Umbilical cord (tissue), 1 donor: ENCODE measurements at regions not wholly inside any gene's neighbourhood (a gene's known extent, or its start where the extent isn't known, plus 50 kb on each side); places are given as distances from the start of the nearest gene placed in this dataset.
"Not testable (repeated sequence)": the region's sequence is repeated elsewhere in the genome, so short reads cannot be mapped to it uniquely, and the experiment has no call there.

ENCODE experiments used
- DNase-seq: peaks from one replicate; pipeline ENCODE4 v3.0.0-alpha.2; 2015; ENCODE audit warnings: low spot score

GRCh38 chr6:2611092-2611491 is 139.6 kb downstream of the MYLK4 start:
- DNase-seq: no peak

DNA sequence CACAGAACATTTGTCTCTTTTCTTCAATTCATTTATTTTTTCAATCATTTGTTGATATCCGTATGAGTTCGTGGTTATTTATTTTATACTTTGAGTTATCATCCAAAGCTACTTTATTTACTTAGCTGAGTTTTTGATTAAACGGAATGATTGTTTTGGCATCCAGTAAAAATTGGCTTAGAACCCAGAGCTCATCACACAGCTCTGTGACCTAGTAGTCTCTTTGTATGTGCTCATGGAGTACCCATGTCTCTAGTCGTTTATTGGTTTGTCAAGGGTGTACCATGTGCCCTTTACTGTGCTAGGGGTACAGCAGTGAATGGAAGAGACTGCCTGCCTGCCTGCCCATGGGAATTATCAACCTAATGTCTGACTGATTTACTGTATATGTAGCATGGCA is 142.2 kb downstream of the MYLK4 start:
- DNase-seq: no peak

GRCh38 chr6:2600363-2600762 is 150.4 kb downstream of the MYLK4 start:
- no peak for DNase-seq

DNA sequence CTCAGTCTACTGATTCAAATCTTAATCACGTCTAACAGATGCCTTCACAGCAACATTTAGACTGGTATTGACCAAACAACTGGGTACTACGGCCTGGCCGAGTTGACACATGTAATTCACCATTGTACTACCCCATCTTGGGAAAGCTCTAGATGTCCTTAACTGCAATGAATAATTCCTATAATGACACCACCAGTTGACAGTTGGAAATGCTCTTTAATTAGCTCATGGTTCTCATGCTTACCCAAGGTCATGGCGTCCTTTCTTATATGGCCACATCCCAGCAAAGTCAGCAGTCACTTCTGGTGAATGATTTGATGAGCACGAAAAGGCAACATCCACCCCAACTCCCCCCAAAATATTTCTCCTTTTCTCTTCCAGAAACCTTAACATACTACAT is 150.9 kb downstream of the MYLK4 start:
- DNase-seq: no peak

DNA sequence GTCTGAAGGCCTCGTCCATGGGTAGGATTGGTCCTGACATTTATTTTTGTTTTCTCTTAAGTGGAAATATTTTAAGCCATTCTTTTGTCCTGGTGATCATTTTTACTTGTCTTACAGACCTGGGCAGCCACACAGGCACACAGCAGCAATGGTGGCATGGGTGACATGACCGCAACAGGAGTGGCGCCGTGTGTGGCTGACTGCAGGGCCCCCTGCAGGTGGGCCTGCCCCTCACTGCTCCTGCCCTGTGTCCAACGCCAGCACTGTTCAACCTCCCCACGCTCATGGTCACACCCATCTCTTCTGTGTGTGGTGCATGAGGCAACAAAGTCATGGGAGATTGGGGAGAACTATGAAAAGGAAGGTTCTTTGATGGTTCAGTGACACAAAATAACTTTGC is 151.9 kb downstream of the MYLK4 start:
- no peak for DNase-seq

GRCh38 chr6:2597991-2598390 is 152.7 kb downstream of the MYLK4 start:
- DNase-seq: no peak

DNA sequence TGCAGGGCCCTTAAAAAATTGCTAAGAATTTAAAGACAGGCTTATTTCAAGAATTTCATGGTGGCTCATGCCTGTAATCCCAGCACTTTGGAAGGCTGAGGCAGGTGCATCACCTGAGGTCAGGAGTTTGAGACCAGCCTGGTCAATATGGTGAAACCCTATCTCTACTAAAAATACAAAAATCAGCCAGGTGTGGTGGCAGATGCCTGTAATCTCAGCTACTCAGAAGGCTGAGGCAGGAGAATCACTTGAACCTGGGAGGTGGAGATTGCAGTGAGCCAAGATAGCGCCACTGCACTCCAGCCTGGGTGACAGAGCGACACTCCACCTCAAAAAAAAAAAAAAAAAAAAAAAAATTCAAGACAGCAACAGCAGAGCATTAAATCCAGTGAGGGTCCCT is 153.3 kb downstream of the MYLK4 start:
- not testable (repeated sequence) for DNase-seq

DNA sequence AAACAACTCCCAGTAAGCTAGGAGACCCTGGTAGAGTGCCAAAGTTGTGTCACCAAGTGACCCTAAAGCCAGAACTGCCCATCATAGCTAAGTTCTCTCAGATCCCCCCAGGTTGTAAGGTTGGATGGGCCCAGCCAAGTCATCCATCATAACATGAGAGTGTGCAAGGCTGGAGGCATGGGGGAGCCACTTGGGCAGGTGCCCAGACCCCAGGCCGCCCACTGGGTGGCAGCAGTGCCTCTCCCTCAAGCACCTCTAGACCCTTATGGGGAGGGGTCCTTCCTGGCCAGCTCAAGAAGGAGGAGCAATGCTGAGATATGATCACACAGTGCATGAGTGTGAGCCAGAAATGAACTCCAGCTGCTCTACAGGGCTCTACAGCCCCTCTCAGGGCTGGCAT is 154.5 kb downstream of the MYLK4 start:
- DNase-seq: no peak

GRCh38 chr6:2594868-2595267 is 155.9 kb downstream of the MYLK4 start:
- DNase-seq: no peak

DNA sequence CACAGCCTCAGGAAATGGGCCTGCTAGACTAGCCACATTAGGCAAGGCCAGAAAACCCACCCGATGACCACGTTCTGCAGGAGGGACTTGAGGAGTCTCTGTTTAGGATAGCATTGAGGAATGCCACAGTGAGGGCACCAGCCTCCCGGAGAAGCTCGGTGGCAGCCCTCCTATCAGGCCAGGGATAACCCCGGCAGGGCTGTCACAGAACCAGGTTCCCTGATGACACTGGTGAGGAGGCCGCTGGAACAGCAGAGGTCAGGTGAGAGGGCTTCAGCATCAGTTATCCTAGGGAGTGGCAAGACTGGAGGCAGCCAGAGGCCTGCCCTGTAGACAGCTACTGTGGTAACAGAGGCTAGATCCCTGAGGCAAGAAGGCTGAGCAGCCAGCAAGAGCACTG is 157.6 kb downstream of the MYLK4 start:
- no peak for DNase-seq

- no peak for DNase-seq
Measured at GRCh38 chr6:2589171-2589661, 161.5 kb downstream of the MYLK4 start.

DNA sequence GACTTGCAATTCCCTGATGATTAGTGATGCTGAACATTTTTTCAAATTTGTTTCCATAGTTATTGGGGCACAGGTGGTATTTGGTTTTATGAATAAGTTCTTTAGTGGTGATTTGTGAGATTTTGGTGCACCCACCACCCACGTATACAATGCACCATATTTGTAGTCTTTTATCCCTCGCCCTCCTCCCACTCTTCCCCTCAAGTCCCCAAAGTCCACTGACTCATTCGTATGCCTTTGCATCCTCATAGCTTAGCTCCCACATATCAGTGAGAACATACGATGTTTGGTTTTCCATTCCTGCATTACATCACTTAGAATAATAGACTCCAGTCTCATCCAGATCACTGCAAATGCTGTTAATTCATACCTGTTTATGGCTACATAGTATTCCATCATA is 167.3 kb downstream of the MYLK4 start:
- no peak for DNase-seq

GRCh38 chr6:2582268-2582667 is 168.5 kb downstream of the MYLK4 start:
- DNase-seq: no peak

DNA sequence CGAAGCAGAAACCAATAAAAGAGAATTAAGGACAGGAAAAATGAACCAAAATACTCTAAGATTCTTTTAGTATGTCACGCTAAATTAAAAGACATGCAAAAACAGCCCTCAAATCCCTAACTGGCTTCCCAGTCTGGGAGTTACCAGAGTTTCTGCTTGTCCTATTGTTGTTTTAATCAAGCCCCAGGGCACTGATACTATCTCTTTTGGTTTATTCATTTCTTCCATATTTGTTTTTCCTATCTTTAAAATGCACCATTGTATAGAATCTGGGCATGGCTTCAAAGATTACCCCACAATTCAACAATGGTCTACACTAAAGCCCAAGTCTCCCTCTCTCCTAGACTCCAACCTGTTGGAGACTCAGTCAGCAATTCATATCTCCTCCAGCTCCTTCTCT is 169.1 kb downstream of the MYLK4 start:
- no peak for DNase-seq

- DNase-seq: no peak
Measured at GRCh38 chr6:2581011-2581410, 169.7 kb downstream of the MYLK4 start.

DNA sequence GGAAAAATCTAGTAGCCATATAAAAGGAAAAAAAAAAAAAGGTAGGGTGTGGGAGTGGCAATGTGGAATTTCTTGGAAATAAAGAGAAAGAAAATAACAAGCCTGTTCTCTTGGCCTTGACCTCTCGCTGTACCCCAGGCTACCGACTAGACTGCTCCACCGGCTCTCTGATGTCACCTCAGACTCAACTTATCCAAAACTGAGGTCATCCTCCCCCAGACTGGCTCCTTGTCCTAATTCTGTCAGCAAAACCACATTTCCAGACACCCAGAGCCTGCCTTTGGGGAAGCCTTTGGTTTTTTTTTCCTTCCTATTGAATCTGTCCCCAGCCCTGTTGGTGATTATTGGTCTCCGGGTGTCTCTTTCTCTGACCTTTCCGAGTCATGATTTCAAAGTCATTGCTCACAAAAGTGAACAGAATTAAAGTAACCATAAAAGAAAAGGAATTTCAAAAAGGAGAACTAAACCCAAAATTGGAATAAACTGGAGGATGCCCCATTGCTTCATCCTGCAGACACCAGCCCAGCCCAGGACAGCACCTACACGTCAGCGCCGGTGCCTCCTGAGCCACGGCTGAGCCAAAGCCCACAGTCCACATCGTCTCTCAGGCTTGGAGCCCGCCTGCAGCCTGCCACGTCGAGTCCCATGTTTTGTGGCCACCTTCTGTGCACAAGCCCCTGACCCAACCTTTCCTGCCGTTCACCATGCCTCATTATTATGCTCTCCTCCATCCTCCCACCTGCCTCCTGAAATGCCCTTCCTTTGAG is 170.7 kb downstream of the MYLK4 start:
- no peak for DNase-seq

GRCh38 chr6:2579241-2579761 is 171.4 kb downstream of the MYLK4 start:
- DNase-seq: no peak

DNA sequence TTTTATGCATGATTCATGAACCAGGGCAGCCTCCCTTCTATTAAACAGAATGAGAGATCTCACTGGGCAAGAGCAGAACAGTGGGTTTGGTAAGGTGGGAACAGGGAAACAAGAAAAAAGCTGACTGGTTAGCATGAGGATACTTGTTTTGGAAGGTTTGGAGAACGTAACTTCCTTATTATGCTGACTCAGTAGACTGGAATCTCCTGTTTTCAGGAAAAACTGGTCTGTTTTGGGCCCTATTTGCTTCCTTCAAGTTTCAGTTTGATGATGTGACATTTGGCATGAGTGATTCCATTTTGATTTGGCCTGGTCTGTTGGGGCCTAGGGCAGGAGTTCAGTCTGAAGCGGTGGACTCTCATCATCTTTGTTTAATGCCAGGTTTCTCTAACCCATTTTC is 172.0 kb downstream of the MYLK4 start:
- DNase-seq: no peak

GRCh38 chr6:2576499-2576898 is 174.2 kb downstream of the MYLK4 start:
- no peak for DNase-seq

- DNase-seq: no peak
Measured at GRCh38 chr6:2575236-2575635, 175.5 kb downstream of the MYLK4 start.

- DNase-seq: not testable (repeated sequence)
Measured at GRCh38 chr6:2569420-2569819, 181.3 kb downstream of the MYLK4 start.

- no peak for DNase-seq
Measured at GRCh38 chr6:2566048-2566447, 184.7 kb downstream of the MYLK4 start.

GRCh38 chr6:2565499-2565898 is 185.2 kb downstream of the MYLK4 start:
- no peak for DNase-seq

DNA sequence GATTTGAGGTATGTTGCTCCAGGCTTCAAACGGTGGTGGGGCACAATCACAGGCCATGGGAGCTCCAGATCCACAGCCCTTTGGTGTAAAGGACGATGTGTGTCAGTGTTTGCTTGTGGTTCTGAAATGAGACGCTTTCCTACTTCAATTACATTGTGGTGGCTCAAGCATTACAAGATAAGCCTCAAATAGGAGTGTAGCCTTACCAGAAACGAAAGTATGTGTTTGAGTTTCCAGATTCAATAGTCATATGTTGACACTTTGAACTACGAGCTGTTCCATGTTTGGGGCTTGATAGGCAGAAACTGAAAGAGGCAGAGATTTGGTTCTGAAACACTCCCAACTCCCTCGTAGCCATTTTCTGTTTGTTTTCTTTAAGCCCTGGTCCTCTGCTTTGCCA is 187.1 kb downstream of the MYLK4 start:
- no peak for DNase-seq
